ENCODE measurements at regions not wholly inside any gene's neighbourhood (a gene's known extent, or its start where the extent isn't known, plus 50 kb on each side); places are given as distances from the start of the nearest gene placed in this dataset.

DNA sequence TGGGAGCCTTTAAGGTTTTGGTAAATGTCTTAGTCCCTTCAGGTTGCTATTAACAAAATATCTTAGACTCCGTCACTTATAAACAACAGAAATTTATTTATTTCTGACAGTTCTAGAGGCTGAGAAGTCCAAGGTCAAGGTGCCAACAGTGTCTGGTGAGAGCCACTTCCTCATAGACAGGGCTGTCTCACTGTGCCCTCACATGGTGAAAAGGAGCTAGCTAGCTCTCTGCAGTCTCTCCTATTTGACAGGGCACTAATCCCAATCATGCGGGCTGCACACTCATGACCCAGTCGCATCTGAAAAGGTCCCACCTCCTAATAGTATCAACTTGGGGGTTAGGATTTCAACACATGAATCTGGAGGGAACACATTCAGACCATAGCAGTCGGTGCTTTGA lies 63.4 kb upstream of the KLF3 start:
- TF ChIP-seq, protein P1, sequence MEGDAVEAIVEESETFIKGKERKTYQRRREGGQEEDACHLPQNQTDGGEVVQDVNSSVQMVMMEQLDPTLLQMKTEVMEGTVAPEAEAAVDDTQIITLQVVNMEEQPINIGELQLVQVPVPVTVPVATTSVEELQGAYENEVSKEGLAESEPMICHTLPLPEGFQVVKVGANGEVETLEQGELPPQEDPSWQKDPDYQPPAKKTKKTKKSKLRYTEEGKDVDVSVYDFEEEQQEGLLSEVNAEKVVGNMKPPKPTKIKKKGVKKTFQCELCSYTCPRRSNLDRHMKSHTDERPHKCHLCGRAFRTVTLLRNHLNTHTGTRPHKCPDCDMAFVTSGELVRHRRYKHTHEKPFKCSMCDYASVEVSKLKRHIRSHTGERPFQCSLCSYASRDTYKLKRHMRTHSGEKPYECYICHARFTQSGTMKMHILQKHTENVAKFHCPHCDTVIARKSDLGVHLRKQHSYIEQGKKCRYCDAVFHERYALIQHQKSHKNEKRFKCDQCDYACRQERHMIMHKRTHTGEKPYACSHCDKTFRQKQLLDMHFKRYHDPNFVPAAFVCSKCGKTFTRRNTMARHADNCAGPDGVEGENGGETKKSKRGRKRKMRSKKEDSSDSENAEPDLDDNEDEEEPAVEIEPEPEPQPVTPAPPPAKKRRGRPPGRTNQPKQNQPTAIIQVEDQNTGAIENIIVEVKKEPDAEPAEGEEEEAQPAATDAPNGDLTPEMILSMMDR (IDR thresholded peaks at IDR 0.05; ENCODE audit: low read depth, low read length, missing control alignments) = no peak
- DNase-seq (ENCODE audit: extremely low read depth, low read depth) = no peak
- no peak overlapping the region for H3K4me3 ChIP-seq (replicated peaks; ENCODE audit: low read depth, low read length)

DNA sequence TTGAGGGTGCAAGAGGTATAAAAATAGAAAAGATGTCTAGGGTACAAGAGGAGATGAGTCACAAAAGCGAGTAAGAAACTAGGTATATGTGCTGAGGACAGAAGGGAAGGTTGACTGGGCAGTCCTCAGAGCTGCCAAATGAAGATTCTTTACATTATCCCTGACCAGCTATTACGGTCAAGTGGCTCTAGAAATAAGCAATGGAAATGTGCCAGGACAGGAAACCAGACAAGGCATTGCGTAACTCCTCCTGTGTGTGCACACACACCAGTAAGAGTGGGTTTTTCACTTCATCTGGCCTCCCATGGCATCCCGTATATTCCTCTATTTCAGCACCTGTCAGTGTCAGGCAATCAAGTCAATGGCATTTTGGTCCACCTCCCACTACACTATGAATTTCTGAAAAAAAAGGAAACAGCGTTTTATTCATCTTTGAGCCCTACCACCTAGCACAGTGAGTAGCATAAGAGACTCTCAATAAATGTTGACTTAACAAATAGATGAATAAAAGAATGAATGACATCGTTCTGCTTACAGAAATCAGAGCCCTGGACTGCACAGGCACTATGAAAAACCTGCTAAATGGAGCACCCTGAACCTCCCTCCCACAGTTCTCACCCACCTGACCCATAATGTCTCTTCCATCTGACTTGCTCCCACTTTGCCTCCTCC lies 62.6 kb upstream of the KLF3 start:
- no peak overlapping the region for H3K4me3 ChIP-seq (replicated peaks; ENCODE audit: low read depth, low read length)
- TF ChIP-seq, protein P1 (IDR thresholded peaks at IDR 0.05; ENCODE audit: low read depth, low read length, missing control alignments) = no peak
- no peak for DNase-seq (ENCODE audit: extremely low read depth, low read depth)

DNA sequence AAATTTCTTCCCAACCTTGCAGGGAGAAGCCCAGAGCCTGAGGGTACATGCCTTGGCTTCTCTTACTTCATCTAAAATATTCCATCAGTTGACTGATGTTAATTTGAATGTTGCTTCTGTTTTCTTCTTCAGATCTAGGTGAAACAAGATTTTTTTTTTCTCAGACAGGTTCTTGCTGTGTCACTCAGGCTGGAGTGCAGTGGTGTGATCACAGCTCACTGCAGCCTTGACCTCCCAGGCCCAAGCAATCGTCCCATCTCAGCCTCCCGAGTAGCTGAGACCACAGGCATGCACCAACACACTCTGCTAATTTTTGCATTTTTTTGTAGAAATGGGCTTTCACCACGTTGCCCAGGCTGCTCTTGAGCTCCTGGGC lies 62.1 kb upstream of the KLF3 start:
- no peak overlapping the region for H3K4me3 ChIP-seq (replicated peaks; ENCODE audit: low read depth, low read length)

DNA sequence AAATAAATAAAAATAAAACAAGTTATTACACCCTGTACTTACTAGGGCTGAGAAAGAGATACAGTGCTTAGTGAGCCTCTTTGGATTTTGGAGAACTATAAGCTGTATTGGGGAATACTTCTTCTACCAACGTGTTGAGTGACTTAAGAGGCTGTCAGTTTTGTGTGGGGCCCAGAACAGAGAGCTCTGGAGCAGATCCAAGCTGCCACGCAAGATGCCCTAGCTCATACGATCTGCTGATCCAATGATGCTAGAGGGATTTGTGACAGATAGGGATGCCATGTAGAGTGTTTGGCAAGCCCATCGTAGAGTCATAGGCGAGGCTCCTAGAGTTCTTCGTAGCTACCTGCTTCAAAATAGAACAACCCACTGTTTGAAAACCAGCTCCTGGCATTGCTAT lies 60.3 kb upstream of the KLF3 start:
- TF ChIP-seq, protein P1 (IDR thresholded peaks at IDR 0.05; ENCODE audit: low read depth, low read length, missing control alignments) = no peak
- no peak overlapping the region for H3K4me3 ChIP-seq (replicated peaks; ENCODE audit: low read depth, low read length)
- no peak for DNase-seq (ENCODE audit: extremely low read depth, low read depth)

More for the DNA sequence above, 62.1 kb upstream of the KLF3 start:
- TF ChIP-seq, protein P1 (IDR thresholded peaks at IDR 0.05; ENCODE audit: low read depth, low read length, missing control alignments) = no peak
- DNase-seq (ENCODE audit: extremely low read depth, low read depth) = no peak

DNA sequence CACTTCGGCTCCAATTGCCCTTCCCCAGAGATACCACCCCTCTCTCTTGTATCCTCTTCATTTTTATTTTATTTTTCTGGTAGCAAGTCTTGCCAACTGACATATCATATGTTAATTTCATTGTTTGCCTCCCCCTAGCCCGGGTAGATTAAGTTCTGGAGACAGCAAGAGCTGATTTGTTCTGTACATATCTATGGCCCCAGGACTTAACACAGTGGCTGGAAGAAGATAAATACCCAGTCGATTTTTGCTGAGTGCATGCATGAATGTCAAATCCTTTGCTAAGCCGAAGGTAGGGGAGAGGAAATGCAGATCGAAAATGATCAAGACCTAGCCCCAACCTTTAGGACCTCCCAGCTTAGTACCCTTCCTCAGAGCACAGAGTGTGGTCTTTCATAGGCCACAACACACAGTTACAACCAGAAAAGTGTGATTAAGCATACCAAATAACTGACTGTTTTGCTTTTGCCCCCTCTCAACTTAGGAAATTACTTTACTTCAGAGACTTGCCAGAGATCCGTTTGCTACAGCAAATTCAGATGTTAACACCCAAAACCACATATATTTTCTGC lies 58.7 kb upstream of the KLF3 start:
- H3K4me3 ChIP-seq (replicated peaks; ENCODE audit: low read depth, low read length) = no peak overlapping the region
- DNase-seq (ENCODE audit: extremely low read depth, low read depth) = no peak
- TF ChIP-seq, protein P1 (IDR thresholded peaks at IDR 0.05; ENCODE audit: low read depth, low read length, missing control alignments) = no peak

DNA sequence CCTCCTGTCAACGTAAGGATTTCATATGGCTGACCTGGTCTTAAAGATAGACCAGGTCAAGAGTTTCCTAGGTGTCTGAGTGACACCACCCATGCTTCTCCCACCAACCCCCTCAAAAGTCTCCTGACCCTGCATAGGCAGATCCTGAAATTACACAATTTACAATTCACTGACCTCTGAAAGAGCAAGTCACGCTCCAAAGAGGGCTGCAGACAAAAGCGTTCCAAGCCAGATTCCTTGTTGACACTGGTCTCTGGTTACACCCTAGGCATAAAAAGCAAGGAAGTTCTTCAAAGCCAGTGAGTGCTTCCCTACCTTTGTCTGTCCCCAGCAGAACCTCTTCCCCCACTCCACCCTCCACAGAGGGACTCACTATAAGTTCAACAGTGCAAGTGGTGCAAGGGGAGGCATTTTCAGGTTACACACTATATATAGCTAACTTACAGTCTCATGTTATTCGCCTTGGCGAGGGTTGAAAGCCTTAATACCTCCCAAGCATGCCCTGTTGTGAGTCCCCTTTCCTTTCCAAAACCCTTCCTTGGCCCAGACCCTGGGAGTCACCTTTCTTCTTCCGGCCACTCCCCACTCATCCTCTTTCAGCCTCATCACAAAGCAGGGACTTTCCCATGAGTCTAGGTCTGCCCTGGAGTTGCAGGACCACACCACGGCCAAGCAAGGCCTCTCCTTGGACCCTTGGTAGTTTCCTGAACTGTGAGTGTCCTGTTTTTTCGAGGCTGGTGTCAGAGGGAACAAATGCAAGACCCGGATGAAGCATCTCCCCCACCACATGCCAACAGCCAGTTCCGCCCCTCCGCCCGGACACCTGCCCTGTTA lies 58.0 kb upstream of the KLF3 start:
- H3K4me3 ChIP-seq (replicated peaks; ENCODE audit: low read depth, low read length) = no peak overlapping the region
- TF ChIP-seq, protein P1 (IDR thresholded peaks at IDR 0.05; ENCODE audit: low read depth, low read length, missing control alignments) = no peak
- no peak for DNase-seq (ENCODE audit: extremely low read depth, low read depth)

Data from HFF-Myc (cell line).